Heart left ventricle (tissue), 13 donors: ENCODE measurements at regions not wholly inside any gene's neighbourhood (a gene's known extent, or its start where the extent isn't known, plus 50 kb on each side); places are given as distances from the start of the nearest gene placed in this dataset.

Source experiments
- POLR2A ChIP-seq, 2 donors: fragments of 450-650 bp; IDR thresholded peaks; one replicate each; pipeline ENCODE4 v1.6.1; 2017; ENCODE audit warnings: antibody characterized with exemption in 2 of 2, mild to moderate bottlenecking in 2 of 2, moderate library complexity in 2 of 2
- TF ChIP-seq, protein P1 (sequence below), 12 donors: fragments of 200-600 bp; sonication (generic) in 4 of 12; IDR thresholded peaks; one replicate each; pipeline versions ENCODE4 v1.5.0 to v1.8.0; 2018 to 2022; ENCODE audit warnings: antibody characterized with exemption in 12 of 12, mild to moderate bottlenecking in 5 of 12
- donor health status: ischemic (EF 13 %, LVEDD 7.1; RV severe dilation, severe dysfunction).
- donor health status: DM: no; HTN: yes; CAD: no.
- donor health status: DM: no; HTN: no; CAD: no.
- donor health status: ischemic (EF 25% LVEDD 6.9; RV normal size, moderate dysfunction).
- donor health status: ischemic (EF 25% LVEDD 5.7; RV mildly dilated, moderate dysfunction).
- donor health status: ischemic (EF 35%, LVEDD 5.7; RV mildly dilated, moderate dysfunction).
- donor health status: nonischemic (EF 11% LVEDD 7.7; RV severe dilation, severe dysfunction).
- donor health status: DM: yes; HTN: yes; CAD: no.
- donor health status: PGD.
- donor health status: ischemic (EF 29% LVEDD 5.4; RV normal size, mild dysfunction).
- donor health status: nonischemic (EF 23%, LVEDD 6.1; RV moderate dilation, normal function).

DNA sequence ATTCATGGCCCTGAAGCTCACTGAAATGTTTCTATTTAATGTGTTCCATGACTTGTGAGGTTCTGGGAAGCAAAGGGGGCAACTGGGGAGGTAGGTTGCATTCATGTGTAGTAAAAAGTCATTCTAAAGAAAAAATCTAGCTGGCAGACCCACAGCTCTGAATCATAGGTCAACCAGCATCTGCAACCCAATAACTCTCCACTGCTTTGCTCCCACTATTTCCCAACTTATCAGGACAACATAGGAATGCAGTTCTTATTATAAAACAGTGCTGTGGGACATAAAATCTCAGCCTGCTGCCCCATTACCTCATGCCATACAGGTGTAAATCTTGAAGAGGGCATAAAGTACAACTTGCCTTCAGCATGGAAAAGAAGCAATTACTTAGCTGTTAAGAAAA is 576.1 kb upstream of the PTBP2 start:
- TF ChIP-seq, protein P1, sequence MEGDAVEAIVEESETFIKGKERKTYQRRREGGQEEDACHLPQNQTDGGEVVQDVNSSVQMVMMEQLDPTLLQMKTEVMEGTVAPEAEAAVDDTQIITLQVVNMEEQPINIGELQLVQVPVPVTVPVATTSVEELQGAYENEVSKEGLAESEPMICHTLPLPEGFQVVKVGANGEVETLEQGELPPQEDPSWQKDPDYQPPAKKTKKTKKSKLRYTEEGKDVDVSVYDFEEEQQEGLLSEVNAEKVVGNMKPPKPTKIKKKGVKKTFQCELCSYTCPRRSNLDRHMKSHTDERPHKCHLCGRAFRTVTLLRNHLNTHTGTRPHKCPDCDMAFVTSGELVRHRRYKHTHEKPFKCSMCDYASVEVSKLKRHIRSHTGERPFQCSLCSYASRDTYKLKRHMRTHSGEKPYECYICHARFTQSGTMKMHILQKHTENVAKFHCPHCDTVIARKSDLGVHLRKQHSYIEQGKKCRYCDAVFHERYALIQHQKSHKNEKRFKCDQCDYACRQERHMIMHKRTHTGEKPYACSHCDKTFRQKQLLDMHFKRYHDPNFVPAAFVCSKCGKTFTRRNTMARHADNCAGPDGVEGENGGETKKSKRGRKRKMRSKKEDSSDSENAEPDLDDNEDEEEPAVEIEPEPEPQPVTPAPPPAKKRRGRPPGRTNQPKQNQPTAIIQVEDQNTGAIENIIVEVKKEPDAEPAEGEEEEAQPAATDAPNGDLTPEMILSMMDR (IDR thresholded peaks at IDR 0.05) = no peak
- TF ChIP-seq POLR2A (IDR thresholded peaks at IDR 0.05) = no peak
